NOMO-1 (cell line): ENCODE measurements at regions not wholly inside any gene's neighbourhood (a gene's known extent, or its start where the extent isn't known, plus 50 kb on each side); places are given as distances from the start of the nearest gene placed in this dataset.

Source experiments
- DNase-seq, 2 experiments: peaks; one replicate each; lab custom pipeline; 2025; ENCODE audit not compliant: unreplicated experiment in 2 of 2; lab: John Stamatoyannopoulos, UW

DNA sequence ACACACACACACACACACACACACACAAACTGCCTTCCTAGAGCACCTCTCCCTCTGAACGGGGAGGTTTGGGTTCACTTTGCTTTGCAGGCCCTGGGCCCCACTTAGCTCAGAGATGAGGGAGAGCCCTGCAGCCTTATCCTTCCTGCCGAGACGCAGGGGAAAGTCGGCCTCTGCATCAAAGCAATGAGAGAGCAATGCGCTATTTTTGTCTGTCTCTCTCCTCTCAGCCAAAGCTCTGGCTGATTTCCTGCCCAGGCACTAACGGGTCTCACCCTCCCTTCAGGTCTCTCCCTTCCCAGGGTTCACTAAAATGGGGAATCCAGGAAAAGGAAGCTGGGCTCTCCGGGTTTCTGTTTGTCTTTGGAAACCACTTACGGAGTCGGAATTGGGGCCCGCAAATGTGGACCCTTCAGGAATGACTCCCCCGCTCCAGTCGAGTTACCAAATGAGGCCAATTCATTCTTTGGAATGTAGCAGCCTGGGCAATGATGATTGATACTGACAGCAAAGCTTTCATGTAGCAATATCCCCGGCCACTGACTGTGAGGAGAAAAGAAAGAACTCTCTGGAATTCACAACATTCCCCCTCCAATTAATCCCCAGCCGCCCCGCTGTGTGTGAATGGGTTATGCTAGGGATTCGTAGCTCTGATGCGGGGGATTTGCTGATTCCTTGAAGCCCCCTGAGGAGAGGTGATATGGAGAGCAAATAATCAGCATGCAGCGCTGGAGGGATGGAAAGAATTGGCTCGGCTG lies 61.5 kb upstream of the WLS start:
- no peak for DNase-seq

DNA sequence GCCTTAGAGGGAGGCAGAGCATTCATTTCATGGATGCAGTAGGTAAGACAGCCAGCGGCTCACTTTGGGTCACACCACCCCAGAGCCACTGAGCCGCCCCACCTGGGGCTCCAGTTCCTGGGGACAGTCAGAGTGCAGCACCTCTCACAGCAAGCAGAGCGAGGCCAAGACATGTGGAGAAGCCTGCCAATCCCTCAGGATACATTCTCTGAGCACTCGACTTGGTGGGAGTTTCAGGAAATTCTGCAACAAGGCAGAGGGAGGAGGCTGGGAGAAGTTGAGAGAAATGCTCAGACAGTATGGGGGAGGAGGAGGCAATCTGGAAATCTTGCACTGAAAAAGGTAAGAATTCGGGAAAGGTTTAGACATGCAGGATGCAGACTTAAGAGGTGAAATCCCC lies 60.8 kb upstream of the WLS start:
- DNase-seq, result no peak

DNA sequence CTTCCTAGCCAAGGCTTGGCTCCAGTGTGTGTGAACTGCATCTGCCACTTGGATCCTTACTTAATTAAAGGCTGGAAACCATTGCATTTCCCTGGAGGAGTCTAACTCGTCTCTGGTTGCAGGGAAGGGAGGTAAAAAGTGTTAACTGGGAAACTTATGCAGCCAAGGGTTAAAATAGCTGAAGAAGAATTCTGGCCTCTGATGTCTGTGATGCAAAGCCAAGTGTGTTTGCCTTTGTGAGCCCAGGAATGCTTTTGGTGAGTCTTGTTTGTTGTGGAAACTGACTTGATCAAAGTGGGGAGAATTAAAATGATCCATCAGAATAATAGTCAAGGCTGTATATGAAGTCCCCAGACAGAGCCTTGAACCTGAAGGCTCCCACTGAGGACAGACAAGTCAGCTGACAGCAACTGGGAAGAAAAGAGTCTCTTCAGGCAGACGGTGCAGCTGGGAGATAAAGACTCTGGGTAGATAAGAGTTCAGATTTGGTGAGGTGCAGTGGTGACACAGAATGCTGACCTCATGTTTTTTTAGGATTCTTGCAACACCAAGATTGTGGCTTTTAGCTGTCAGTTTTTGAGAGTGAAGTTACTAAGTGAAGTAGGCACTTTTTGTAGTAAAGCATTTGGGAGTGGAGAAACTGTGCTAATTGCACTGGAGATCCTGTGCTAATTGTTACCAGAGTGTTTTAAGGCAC lies 59.5 kb upstream of the WLS start:
- peak; percentile 0 to 42 for DNase-seq

DNA sequence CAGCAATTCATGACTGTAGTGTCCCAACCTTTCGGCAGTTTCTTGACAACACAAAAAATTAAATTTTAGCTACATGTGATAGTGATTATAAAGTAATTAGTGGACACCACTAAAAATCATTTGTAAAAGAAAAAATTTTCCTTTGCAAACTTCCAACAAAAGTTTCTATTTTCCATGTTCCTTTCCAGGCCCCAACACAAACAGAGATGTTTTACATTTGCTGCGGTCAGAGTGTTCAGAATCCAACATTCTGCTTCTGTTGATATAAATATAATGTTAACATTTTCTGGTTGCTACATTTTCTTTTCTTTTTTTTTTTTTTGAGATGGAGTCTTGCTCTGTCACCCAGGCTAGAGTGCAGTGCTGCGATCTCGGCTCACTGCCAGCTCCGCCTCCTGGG lies 54.9 kb upstream of the WLS start:
- no peak for DNase-seq

DNA sequence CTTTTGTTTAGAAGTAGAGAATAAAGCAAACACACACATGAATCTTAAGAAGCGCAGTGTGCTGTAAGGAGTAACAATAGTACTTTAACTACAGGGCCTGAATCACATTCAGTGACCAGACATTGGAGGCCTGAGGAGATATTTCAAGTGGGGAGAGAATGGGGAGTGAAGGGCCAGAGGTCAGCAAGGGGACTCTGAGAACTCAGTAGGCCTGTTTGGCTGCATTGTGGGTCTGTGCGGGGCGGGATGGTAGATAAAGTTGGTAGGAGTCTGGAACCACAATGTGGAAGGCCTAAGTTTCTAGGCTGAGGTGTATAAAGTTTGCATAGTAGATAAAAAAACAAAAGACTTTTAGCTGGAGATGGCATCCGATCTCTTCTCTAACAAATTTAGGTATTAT lies 52.7 kb upstream of the WLS start:
- DNase-seq, result no peak

DNA sequence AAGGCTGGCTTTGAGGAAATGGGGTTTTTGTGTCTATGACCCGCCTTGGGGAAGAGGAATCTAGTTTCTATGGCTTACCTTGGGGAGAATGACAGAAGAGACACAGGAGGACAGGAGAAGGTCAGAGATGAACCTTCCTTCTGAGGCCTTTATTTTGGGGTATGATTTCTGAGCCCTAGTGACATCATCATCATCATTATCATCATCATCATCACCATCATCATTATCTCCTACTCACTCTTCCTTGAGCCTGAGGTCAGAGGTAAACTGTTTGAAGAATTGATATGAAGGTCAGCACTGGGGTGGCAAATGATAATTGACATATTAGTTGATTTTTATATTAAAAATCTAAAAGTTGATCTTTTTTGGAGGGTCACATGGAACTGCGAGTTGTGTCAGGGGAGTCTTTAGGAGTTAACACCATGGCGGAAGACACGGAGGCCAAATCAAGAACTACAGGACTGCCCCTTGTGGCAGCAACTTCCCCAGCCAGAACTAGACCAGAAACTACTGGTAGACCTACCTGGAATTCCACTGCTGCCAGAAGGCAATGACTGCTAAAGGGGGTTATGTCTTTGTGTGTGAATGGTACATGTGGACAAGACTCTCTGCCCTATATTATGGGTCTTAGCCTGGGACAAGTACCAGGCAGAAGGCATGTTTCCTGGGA lies 49.8 kb upstream of the WLS start:
- DNase-seq, result no peak
